GM06990 (cell line): ENCODE measurements at regions not wholly inside any gene's neighbourhood (a gene's known extent, or its start where the extent isn't known, plus 50 kb on each side); places are given as distances from the start of the nearest gene placed in this dataset.

ENCODE experiments used
- DNase-seq: peaks from one replicate; pipeline ENCODE4 v3.0.0-alpha.2; 2011; ENCODE audit not compliant: insufficient read length; ENCODE audit errors: extremely low read depth
- H3K27me3 ChIP-seq: replicated peaks from 2 replicates; pipeline ENCODE4 v1.6.0; 2011; ENCODE audit warnings: low read length; ENCODE audit not compliant: control insufficient read depth, insufficient read depth
- H3K36me3 ChIP-seq: 2 replicates; pipeline ENCODE4 v1.5.1; 2011; ENCODE audit warnings: low read length; ENCODE audit not compliant: control insufficient read depth, insufficient read depth
- H3K4me3 ChIP-seq: replicated peaks from 2 replicates; pipeline ENCODE4 v1.5.1; 2011; ENCODE audit warnings: low read depth, mild to moderate bottlenecking, control low read depth, low read length
- TF ChIP-seq, protein P1 (sequence below): IDR thresholded peaks from 2 replicates; pipeline ENCODE4 v1.5.1; 2011; ENCODE audit warnings: low read length, control low read depth, mild to moderate bottlenecking, inconsistent platforms; ENCODE audit not compliant: insufficient read depth, poor library complexity, severe bottlenecking

DNA sequence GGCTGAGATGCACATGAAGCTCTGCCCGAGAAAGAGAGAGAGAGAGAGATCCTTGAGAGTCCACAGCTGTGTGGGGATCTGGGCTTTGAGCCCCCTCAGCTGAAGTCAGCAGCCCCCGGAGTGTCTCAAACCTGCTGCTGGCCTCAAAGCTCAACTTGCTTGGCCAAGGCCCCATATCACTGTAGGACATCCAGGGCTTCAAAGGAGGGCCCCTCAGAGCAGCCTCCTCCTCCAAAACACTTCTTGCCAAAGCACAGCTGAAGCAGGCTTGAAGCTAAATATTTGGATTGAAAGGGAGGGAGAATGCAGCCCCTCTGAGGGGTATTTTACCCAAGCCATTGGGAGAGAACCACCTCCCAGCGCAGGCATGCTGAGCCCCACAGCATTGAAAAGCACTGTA, 357.6 kb downstream of the OSR1 start:
- TF ChIP-seq, protein P1, sequence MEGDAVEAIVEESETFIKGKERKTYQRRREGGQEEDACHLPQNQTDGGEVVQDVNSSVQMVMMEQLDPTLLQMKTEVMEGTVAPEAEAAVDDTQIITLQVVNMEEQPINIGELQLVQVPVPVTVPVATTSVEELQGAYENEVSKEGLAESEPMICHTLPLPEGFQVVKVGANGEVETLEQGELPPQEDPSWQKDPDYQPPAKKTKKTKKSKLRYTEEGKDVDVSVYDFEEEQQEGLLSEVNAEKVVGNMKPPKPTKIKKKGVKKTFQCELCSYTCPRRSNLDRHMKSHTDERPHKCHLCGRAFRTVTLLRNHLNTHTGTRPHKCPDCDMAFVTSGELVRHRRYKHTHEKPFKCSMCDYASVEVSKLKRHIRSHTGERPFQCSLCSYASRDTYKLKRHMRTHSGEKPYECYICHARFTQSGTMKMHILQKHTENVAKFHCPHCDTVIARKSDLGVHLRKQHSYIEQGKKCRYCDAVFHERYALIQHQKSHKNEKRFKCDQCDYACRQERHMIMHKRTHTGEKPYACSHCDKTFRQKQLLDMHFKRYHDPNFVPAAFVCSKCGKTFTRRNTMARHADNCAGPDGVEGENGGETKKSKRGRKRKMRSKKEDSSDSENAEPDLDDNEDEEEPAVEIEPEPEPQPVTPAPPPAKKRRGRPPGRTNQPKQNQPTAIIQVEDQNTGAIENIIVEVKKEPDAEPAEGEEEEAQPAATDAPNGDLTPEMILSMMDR = no peak
- Histone ChIP-seq H3K4me3 (no peak overlapping the region), H3K36me3 (no peaks in the 10 kb centered on the region), H3K27me3 (no peaks in the 10 kb centered on the region)
- DNase-seq = no peak

DNA sequence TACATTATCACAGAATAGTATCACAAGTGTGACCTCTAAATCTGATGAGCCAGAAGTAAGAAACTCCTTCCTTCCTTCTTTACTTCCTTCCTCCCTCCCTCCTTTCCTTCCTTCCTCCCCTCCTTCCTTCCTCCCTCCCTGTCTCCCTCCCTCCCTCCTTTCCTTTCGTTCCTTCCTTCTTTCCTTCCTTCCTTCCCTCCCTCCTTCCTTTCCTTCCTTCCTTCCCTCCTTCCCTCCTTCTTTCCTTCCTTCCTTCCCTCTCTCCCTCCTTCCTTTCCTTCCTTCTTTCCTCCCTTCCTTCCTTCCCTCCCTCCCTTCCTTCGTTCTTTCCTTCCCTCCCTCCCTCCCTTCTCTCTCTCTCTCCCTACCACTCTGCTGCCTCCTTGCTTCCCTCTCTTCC, 359.2 kb downstream of the OSR1 start:
- Histone ChIP-seq H3K27me3 (no peaks in the 10 kb centered on the region), H3K4me3 (no peak overlapping the region), H3K36me3 (no peaks in the 10 kb centered on the region)
- DNase-seq = no peak
- TF ChIP-seq, protein P1 = no peak

DNA sequence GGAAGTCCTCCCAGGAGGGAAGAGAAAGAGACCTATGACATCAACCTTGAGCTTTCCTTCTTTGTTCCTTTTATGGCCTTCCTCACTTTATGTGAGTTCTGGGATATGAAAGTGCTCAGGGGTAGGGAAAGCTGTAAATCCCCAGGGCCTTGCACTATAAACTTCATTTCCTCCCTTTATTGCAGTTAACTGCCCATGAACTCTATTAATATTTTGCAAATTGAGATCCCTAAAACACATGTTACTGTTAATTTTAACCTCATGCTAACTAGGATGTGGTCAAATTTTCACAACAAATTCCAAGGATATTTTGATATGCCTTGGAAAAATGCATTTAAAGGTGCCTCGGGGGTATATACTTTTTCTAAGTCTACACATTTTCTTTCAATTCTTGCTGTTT, 359.9 kb downstream of the OSR1 start:
- DNase-seq = no peak
- TF ChIP-seq, protein P1 = no peak
- no peaks in the 10 kb centered on the region for H3K27me3 ChIP-seq
- H3K4me3 ChIP-seq = no peak overlapping the region
- no peaks in the 10 kb centered on the region for H3K36me3 ChIP-seq

DNA sequence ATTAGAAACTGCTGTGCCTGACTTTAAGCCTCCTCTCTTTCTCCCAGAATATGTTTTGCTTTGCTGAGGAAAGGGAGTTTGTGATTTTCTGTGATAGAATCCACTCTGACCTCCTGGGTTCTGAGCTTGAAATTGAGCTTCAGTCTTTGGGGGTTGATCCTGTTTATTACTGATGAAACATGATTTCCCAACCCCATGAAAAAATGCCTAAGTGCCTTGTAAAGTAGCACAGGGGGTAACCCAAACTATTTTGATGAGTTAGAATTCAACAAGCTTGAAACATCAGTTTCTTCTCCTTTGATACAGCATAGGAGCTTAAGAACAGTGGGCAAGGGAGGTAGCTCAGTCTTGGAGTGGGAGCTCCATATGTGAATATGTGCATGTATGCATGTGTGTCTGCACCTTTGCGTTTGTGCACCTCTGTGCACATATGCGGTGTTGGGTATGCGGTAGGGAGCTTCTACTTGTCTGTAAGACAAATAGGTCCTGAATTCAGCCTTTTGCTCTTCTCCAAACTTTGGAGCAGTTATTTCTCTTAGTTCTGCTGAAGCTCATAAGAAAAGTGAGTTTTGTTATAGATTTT, 364.6 kb downstream of the OSR1 start:
- DNase-seq = no peak
- TF ChIP-seq, protein P1 = no peak
- Histone ChIP-seq H3K27me3 (no peaks in the 10 kb centered on the region), H3K4me3 (no peak overlapping the region), H3K36me3 (no peaks in the 10 kb centered on the region)

DNA sequence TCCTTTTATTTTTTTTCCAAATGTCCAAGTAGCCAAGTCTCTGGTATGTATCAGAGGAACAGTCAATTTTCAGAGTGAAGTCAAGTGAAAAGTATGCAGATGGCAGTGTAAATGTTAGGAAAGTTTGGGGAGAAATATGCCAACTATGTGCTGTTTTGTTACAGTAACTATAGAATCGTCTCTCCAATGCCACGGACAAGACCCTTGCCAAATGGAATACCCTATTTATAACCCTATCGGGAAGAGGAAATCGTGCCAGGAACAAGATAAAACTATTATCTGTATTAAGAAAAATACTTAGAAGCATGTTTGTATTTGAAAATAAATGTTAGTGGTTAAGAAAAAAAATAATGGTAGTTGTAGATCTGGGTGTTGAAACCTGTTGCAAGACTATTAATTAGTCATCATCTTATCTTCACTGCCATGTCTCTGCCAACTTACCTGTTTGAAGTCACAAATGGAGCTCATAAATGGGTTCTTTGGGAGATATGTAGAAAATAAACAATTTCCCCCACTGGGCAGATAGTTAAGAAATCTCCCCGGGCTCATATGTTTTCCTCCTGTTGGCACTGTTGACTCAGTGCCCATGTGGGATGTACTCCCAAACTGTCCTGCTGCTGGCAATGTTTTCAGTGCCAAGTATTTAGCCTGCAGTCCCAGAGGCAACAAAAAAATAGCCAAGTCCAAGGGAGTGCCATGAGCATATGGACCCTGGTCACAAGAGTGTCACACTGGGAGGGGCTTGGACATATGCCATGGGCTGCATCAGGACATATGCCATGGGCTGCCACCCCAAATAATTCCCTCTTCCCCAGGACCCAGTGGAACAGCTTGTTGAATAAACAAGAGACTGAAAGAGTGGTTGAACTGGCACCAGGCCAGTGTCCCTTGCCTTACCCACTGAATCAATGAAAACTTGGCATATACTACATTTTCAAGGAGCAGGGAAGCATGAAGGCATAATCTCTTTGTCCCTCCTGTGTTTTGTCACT, 366.9 kb downstream of the OSR1 start:
- DNase-seq = no peak
- no peak overlapping the region for H3K4me3 ChIP-seq
- H3K27me3 ChIP-seq = no peaks in the 10 kb centered on the region
- H3K36me3 ChIP-seq = no peaks in the 10 kb centered on the region
- TF ChIP-seq, protein P1 = no peak
